ENCODE measurements at regions not wholly inside any gene's neighbourhood (a gene's known extent, or its start where the extent isn't known, plus 50 kb on each side); places are given as distances from the start of the nearest gene placed in this dataset.

GRCh38 chr12:19577281-19577530 is 137.9 kb downstream of the AEBP2 start:
- DNase-seq (ENCODE audit: low read depth, low spot score) = no peak
- ChIA-PET CTCF (interaction anchor here (2.6 kb wide), 1 partner anchor 66 kb away, joined by 16 read pairs; no protein-coding TSS in a partner anchor), POLR2A (no interaction called here)
- no peak for TF ChIP-seq CTCF (IDR thresholded peaks at IDR 0.05; ENCODE audit: insufficient read depth, low read length, missing control alignments)
- H3K4me3 ChIP-seq (ENCODE audit: low read depth, low read length) = no peak overlapping the region

- H3K4me3 ChIP-seq (ENCODE audit: low read depth, low read length) = no peak overlapping the region
- no peak for TF ChIP-seq CTCF (IDR thresholded peaks at IDR 0.05; ENCODE audit: insufficient read depth, low read length, missing control alignments)
- DNase-seq (ENCODE audit: low read depth, low spot score) = no peak
- POLR2A ChIA-PET = no interaction called here
- CTCF ChIA-PET = no interaction called here
Measured at GRCh38 chr12:19584732-19585131, 145.4 kb downstream of the AEBP2 start.

GRCh38 chr12:19588951-19589350 is 149.7 kb downstream of the AEBP2 start:
- TF ChIP-seq CTCF (IDR thresholded peaks at IDR 0.05; ENCODE audit: insufficient read depth, low read length, missing control alignments) = no peak
- H3K4me3 ChIP-seq (ENCODE audit: low read depth, low read length) = no peak overlapping the region
- CTCF ChIA-PET = interaction anchor here (2.0 kb wide), 1 partner anchor 16 kb away, joined by 7 read pairs; no protein-coding TSS in a partner anchor
- DNase-seq (ENCODE audit: low read depth, low spot score) = no peak
- POLR2A ChIA-PET = no interaction called here

GRCh38 chr12:19591951-19592350 is 152.7 kb downstream of the AEBP2 start:
- DNase-seq (ENCODE audit: low read depth, low spot score) = no peak
- ChIA-PET POLR2A (no interaction called here), CTCF (no interaction called here)
- TF ChIP-seq CTCF (IDR thresholded peaks at IDR 0.05; ENCODE audit: insufficient read depth, low read length, missing control alignments) = no peak
- H3K4me3 ChIP-seq (ENCODE audit: low read depth, low read length) = no peak overlapping the region

- ChIA-PET POLR2A (interaction anchor here (0.7 kb wide), 1 partner anchor 21 kb away, joined by 3 read pairs; no protein-coding TSS in a partner anchor), CTCF (interaction anchor here (0.9 to 1.6 kb wide), 2 partner anchors 13 to 47 kb away, joined by 3 to 4 read pairs; no protein-coding TSS in a partner anchor)
- no peak overlapping the region for H3K4me3 ChIP-seq (ENCODE audit: low read depth, low read length)
- DNase-seq (ENCODE audit: low read depth, low spot score) = no peak
- no peak for TF ChIP-seq CTCF (IDR thresholded peaks at IDR 0.05; ENCODE audit: insufficient read depth, low read length, missing control alignments)
Measured at GRCh38 chr12:19596434-19597166, 157.3 kb downstream of the AEBP2 start.

- no peak overlapping the region for H3K4me3 ChIP-seq (ENCODE audit: low read depth, low read length)
- no peak for DNase-seq (ENCODE audit: low read depth, low spot score)
- POLR2A ChIA-PET = no interaction called here
- CTCF ChIA-PET = interaction anchor here (0.9 to 1.6 kb wide), 3 partner anchors 12 to 46 kb away, joined by 3 to 4 read pairs (median 3); no protein-coding TSS in a partner anchor
- TF ChIP-seq CTCF (IDR thresholded peaks at IDR 0.05; ENCODE audit: insufficient read depth, low read length, missing control alignments) = no peak
Measured at GRCh38 chr12:19597167-19598026, 158.1 kb downstream of the AEBP2 start.
